Kidney epithelial cell (primary cell): ENCODE measurements at regions not wholly inside any gene's neighbourhood (a gene's known extent, or its start where the extent isn't known, plus 50 kb on each side); places are given as distances from the start of the nearest gene placed in this dataset.

Experiments used
- DNase-seq: peaks from one replicate; pipeline ENCODE4 v3.0.0-alpha.2; 2010; ENCODE audit warnings: low read depth
- H3K27me3 ChIP-seq: 2 replicates; pipeline ENCODE4 v1.6.0; 2011; ENCODE audit warnings: low read length; ENCODE audit not compliant: control insufficient read depth, insufficient read depth
- H3K36me3 ChIP-seq: 2 replicates; pipeline ENCODE4 v1.5.1; 2011; ENCODE audit warnings: low read length; ENCODE audit not compliant: control insufficient read depth, insufficient read depth
- H3K4me3 ChIP-seq: 2 replicates; pipeline ENCODE4 v1.5.1; 2011; ENCODE audit warnings: low read depth, mild to moderate bottlenecking, control low read depth, low read length
- TF ChIP-seq, protein P1 (sequence below): IDR thresholded peaks from 2 replicates; pipeline ENCODE4 v1.5.1; 2011; ENCODE audit warnings: mild to moderate bottlenecking, moderate library complexity, low read length, control low read depth, inconsistent platforms; ENCODE audit not compliant: insufficient read depth, poor library complexity, severe bottlenecking

DNA sequence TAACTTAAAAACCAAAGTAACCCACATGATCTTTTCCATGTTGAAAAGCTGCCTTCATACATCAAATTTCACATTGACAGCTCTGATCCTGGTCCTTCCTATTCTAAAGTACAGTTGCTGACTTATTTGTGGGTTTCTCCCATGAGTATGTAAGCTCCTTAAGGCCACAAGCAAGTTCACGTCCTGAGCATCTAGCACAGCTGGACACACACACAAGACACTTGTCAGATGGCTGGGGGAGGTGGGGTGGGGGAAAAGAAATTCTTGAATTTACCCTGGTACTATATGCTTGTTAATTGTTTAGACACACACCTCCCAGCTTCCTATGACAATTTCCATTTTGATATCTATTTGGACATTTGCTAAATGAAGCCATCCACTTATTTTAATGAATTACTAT is 162.8 kb downstream of the ZIC5 start:
- no peaks in the 10 kb centered on the region for H3K27me3 ChIP-seq
- DNase-seq, result no peak
- no peak overlapping the region for H3K4me3 ChIP-seq
- H3K36me3 ChIP-seq, result no peaks in the 10 kb centered on the region
- TF ChIP-seq, protein P1, sequence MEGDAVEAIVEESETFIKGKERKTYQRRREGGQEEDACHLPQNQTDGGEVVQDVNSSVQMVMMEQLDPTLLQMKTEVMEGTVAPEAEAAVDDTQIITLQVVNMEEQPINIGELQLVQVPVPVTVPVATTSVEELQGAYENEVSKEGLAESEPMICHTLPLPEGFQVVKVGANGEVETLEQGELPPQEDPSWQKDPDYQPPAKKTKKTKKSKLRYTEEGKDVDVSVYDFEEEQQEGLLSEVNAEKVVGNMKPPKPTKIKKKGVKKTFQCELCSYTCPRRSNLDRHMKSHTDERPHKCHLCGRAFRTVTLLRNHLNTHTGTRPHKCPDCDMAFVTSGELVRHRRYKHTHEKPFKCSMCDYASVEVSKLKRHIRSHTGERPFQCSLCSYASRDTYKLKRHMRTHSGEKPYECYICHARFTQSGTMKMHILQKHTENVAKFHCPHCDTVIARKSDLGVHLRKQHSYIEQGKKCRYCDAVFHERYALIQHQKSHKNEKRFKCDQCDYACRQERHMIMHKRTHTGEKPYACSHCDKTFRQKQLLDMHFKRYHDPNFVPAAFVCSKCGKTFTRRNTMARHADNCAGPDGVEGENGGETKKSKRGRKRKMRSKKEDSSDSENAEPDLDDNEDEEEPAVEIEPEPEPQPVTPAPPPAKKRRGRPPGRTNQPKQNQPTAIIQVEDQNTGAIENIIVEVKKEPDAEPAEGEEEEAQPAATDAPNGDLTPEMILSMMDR, result no peak

DNA sequence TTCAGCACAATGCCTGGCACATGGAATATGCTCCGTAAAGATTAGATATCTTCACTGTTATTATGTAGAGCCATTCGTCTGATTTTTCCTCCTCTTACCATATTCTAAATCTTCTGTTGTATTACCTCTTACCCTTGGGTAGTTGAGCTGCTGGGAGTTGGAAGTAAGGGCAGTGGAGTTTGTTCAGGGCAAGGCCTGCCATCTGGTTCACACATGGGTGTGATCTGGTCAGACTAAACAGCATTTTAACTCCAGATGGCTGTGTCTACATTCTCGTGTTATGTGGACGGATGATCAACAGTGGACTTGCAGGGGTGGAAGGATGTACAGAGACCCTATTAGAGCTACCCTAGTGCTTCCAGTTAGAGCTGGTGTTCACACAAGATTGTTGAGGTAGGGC is 164.9 kb downstream of the ZIC5 start:
- DNase-seq, result no peak
- TF ChIP-seq, protein P1, result no peak
- Histone ChIP-seq H3K27me3 (no peaks in the 10 kb centered on the region), H3K4me3 (no peak overlapping the region), H3K36me3 (no peaks in the 10 kb centered on the region)

DNA sequence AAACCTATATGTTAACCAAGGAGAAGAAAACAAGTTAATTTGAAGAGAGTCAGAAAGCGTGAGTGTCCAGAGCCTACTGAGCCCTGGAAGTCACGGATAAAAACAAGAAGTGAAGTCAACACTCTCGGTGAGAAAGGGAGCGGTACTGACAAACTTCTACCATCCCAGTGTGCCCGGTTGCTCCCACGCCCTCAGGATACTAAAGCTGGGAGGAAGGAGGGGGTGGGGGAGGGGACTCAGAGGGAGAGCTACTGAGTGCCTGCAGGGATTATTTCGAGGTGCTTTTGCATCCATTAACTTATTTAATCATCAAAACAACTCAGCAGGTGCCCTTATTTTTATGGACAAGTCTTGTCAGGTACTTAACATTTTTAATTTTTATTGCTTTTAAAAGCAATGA is 166.2 kb downstream of the ZIC5 start:
- Histone ChIP-seq H3K36me3 (no peaks in the 10 kb centered on the region), H3K27me3 (no peaks in the 10 kb centered on the region), H3K4me3 (no peak overlapping the region)
- DNase-seq, result no peak
- TF ChIP-seq, protein P1, result no peak

DNA sequence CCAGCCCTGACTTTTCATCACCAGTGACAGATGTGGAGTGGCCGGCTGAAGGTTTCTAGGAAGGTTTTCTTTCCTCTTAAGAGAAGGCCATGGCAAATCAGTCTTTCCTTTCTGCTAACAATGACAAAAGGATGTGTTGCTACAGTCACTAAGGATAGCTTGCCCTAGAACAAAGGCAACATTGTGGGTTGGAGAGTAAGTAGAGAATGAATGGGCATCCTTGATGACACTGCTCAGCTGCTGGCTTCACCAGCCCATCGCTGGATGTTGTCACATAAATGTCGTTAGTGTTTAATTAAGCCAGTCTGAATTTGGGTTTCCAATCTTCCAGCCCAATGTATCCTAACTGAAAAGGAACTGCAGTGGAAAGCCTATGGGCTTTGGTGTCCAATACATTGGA is 168.4 kb downstream of the ZIC5 start:
- DNase-seq, result no peak
- Histone ChIP-seq H3K36me3 (no peaks in the 10 kb centered on the region), H3K27me3 (no peaks in the 10 kb centered on the region), H3K4me3 (no peak overlapping the region)
- TF ChIP-seq, protein P1, result no peak

DNA sequence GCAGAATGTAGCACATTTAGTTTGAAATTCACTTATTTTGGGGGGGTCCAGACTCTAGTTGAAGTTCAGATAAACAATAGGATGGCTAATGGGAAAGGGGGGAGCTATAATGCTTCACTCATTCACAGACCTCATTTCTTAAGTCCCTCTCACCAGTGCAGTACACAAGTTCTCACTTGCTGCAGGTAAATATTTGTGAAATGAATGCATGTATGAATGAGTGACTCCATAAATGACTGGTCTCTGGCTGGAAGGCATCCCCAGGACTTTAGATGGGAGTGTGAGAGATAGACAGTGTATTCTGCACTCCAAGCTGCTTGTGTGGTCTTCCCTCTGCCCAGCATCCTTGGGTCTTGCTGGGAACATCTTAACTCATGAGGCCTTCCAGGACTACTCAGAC is 169.2 kb downstream of the ZIC5 start:
- TF ChIP-seq, protein P1, result no peak

DNA sequence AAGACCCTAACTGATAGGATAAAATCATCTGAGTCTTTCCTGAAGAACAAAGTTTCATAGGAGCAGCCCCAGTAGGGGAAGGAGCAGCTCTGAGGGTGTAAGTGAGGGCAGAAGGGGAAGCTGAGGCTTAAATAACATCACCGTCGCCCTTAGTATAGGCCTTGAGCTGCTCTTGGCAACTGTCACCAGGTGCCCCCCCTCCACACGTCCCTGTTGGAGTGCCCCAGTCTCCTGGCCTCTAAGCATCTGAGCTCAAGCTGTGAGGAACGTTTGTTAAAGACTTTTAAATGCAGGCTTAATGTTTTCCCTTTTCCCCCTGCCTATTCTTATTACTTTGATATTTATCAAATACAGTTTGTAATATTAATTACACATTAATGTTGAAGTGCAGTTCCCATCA is 170.6 kb downstream of the ZIC5 start:
- no peak for DNase-seq
- Histone ChIP-seq H3K4me3 (no peak overlapping the region), H3K36me3 (no peaks in the 10 kb centered on the region), H3K27me3 (no peaks in the 10 kb centered on the region)
- TF ChIP-seq, protein P1, result no peak

More for the DNA sequence above, 169.2 kb downstream of the ZIC5 start:
- Histone ChIP-seq H3K27me3 (no peaks in the 10 kb centered on the region), H3K36me3 (no peaks in the 10 kb centered on the region), H3K4me3 (no peak overlapping the region)
- DNase-seq, result no peak
